ENCODE measurements at regions not wholly inside any gene's neighbourhood (a gene's known extent, or its start where the extent isn't known, plus 50 kb on each side); places are given as distances from the start of the nearest gene placed in this dataset.

DNA sequence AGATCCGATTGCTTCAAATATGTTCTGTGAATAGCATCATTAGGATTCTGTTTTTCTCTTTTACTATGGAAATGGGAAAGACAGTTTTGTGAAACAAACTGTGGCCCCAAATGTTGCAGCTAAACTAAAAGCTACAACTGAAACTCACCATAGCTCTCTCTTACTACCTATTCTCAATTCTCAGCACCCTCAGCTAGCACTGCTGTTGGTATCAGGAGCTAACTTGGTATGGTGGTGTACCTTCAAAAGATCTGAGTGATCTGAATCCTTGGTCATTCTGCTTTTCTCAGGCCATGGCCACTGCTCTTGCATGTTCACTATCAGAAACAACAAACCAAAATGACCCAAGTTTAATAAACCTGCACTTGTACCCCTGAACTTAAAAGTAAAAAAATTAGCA, 1208.0 kb downstream of the SORCS1 start:
- no peaks in the 10 kb centered on the region for H3K27me3 ChIP-seq (ENCODE audit: control insufficient read depth in 3 of 3, insufficient read depth in 3 of 3, low read length in 2 of 3)
- no peak overlapping the region for H3K27ac ChIP-seq (ENCODE audit: low read depth in 1 of 2, low read length in 1 of 2)
- no peak for DNase-seq
- TF ChIP-seq, protein P1, sequence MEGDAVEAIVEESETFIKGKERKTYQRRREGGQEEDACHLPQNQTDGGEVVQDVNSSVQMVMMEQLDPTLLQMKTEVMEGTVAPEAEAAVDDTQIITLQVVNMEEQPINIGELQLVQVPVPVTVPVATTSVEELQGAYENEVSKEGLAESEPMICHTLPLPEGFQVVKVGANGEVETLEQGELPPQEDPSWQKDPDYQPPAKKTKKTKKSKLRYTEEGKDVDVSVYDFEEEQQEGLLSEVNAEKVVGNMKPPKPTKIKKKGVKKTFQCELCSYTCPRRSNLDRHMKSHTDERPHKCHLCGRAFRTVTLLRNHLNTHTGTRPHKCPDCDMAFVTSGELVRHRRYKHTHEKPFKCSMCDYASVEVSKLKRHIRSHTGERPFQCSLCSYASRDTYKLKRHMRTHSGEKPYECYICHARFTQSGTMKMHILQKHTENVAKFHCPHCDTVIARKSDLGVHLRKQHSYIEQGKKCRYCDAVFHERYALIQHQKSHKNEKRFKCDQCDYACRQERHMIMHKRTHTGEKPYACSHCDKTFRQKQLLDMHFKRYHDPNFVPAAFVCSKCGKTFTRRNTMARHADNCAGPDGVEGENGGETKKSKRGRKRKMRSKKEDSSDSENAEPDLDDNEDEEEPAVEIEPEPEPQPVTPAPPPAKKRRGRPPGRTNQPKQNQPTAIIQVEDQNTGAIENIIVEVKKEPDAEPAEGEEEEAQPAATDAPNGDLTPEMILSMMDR (IDR thresholded peaks at IDR 0.05; ENCODE audit: control extremely low read depth, extremely low read depth) = no peak
- no peaks in the 10 kb centered on the region for H3K9me3 ChIP-seq (ENCODE audit: control insufficient read depth in 4 of 4, insufficient read depth in 3 of 4, low read length in 3 of 4)
- H3K36me3 ChIP-seq (ENCODE audit: control insufficient read depth in 4 of 4, insufficient read depth in 4 of 4, low read length in 4 of 4) = no peaks in the 10 kb centered on the region
- peaks cover 0 to 11% (median 0%) of the 10 kb centered on the region in 5 donors for H3K4me1 ChIP-seq (ENCODE audit: control insufficient read depth in 5 of 5, insufficient read depth in 5 of 5, low read length in 5 of 5)
- 85 to 95% methylated on average over 1 of the region's 1 CpG for WGBS, 2 donors
- no peak for ATAC-seq (ENCODE audit: insufficient read depth, low FRiP score)
- H3K4me3 ChIP-seq = no peak overlapping the region
- no peak overlapping the region for H3K9ac ChIP-seq (ENCODE audit: insufficient read depth in 1 of 2, low read length in 2 of 2)

DNA sequence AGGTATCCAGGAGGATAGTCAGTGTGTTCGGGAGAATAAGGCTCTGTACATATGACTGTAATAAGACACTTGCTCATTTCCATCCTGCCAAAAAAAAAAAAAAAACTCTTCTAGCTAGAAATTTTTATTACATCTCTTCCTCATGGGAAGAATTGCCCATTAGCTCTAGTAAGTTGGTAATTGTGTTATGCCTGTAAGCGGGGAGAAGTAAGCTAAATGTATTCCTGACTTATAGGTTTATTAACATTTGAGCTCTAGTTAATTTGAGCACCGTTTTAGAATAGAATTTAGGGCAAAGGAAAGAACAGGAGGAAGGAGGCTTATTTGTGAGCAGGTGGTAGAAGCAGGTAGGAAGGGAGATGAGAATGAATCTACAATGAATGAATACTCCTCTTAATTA, 1210.6 kb downstream of the SORCS1 start:
- no peaks in the 10 kb centered on the region for H3K36me3 ChIP-seq (ENCODE audit: control insufficient read depth in 4 of 4, insufficient read depth in 4 of 4, low read length in 4 of 4)
- WGBS, 2 donors = 83 to 85% methylated on average over 3 of the region's 3 CpGs
- no peaks in the 10 kb centered on the region for H3K9me3 ChIP-seq (ENCODE audit: control insufficient read depth in 4 of 4, insufficient read depth in 3 of 4, low read length in 3 of 4)
- DNase-seq (no peak), ATAC-seq (ENCODE audit: insufficient read depth, low FRiP score) (no peak)
- H3K27ac ChIP-seq (ENCODE audit: low read depth in 1 of 2, low read length in 1 of 2) = no peak overlapping the region
- TF ChIP-seq, protein P1 (IDR thresholded peaks at IDR 0.05; ENCODE audit: control extremely low read depth, extremely low read depth) = no peak
- H3K27me3 ChIP-seq (ENCODE audit: control insufficient read depth in 3 of 3, insufficient read depth in 3 of 3, low read length in 2 of 3) = no peaks in the 10 kb centered on the region
- H3K4me1 ChIP-seq (ENCODE audit: control insufficient read depth in 5 of 5, insufficient read depth in 5 of 5, low read length in 5 of 5) = peaks cover 0 to 20% (median 0%) of the 10 kb centered on the region in 5 donors
- H3K9ac ChIP-seq (ENCODE audit: insufficient read depth in 1 of 2, low read length in 2 of 2) = no peak overlapping the region
- no peak overlapping the region for H3K4me3 ChIP-seq

DNA sequence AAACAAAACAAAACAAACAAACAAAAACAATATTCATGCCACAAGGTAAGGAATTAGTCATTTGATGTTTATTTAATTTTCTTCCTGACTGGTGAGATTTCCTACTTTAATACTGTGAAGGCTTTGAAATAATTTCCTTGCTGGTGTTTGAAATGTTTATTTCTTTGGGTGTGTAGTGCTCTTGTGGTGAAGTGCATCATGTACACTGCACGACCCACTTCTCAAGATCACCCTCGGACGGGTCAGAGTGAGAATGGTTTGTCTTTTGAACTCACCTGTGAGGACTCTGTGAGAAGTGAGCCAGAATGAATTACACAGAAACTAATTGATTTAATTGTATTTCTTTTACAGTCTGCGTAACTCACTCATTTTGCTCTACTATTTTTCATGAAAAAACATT, 1211.5 kb downstream of the SORCS1 start:
- DNase-seq (no peak), ATAC-seq (ENCODE audit: insufficient read depth, low FRiP score) (no peak)
- WGBS, 2 donors = 64 to 71% methylated on average over 4 of the region's 4 CpGs
- H3K27ac ChIP-seq (ENCODE audit: low read depth in 1 of 2, low read length in 1 of 2) = no peak overlapping the region
- H3K36me3 ChIP-seq (ENCODE audit: control insufficient read depth in 4 of 4, insufficient read depth in 4 of 4, low read length in 4 of 4) = no peaks in the 10 kb centered on the region
- H3K4me3 ChIP-seq = no peak overlapping the region
- no peaks in the 10 kb centered on the region for H3K27me3 ChIP-seq (ENCODE audit: control insufficient read depth in 3 of 3, insufficient read depth in 3 of 3, low read length in 2 of 3)
- TF ChIP-seq, protein P1 (IDR thresholded peaks at IDR 0.05; ENCODE audit: control extremely low read depth, extremely low read depth) = no peak
- peaks cover 0 to 20% (median 0%) of the 10 kb centered on the region in 5 donors for H3K4me1 ChIP-seq (ENCODE audit: control insufficient read depth in 5 of 5, insufficient read depth in 5 of 5, low read length in 5 of 5)
- no peak overlapping the region for H3K9ac ChIP-seq (ENCODE audit: insufficient read depth in 1 of 2, low read length in 2 of 2)
- no peaks in the 10 kb centered on the region for H3K9me3 ChIP-seq (ENCODE audit: control insufficient read depth in 4 of 4, insufficient read depth in 3 of 4, low read length in 3 of 4)

DNA sequence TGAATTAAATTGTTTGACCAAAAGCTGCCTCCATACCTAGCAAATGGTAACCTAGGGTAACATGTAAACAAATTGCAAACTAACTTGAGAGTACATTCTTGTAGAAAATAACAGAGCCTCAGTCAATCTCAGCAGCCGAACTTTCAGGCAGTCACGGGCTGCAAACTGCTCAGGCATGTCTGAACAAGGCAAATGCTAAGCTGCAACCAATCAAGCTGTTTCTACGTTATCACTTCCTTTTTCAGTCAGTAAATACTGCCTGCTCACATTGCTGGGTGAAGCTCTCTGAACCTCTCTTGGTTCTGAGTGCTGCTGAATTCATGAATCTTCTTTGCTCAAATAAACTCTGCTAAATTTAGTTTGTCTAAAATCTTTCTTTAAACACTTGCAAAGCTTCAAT, 1212.4 kb downstream of the SORCS1 start:
- ATAC-seq (ENCODE audit: insufficient read depth, low FRiP score) = peak; percentile 41
- no peak overlapping the region for H3K27ac ChIP-seq (ENCODE audit: low read depth in 1 of 2, low read length in 1 of 2)

More for the DNA sequence above, 1212.4 kb downstream of the SORCS1 start:
- TF ChIP-seq, protein P1 (IDR thresholded peaks at IDR 0.05; ENCODE audit: control extremely low read depth, extremely low read depth) = no peak
- H3K4me1 ChIP-seq (ENCODE audit: control insufficient read depth in 5 of 5, insufficient read depth in 5 of 5, low read length in 5 of 5) = peaks cover 0 to 20% (median 0%) of the 10 kb centered on the region in 5 donors
- DNase-seq = peak; percentile 48 to 75 (median 65)
- no peaks in the 10 kb centered on the region for H3K9me3 ChIP-seq (ENCODE audit: control insufficient read depth in 4 of 4, insufficient read depth in 3 of 4, low read length in 3 of 4)
- no peaks in the 10 kb centered on the region for H3K36me3 ChIP-seq (ENCODE audit: control insufficient read depth in 4 of 4, insufficient read depth in 4 of 4, low read length in 4 of 4)
- WGBS, 2 donors = 5% methylated on average over 3 of the region's 3 CpGs
- peak overlapping the region in 1 of 2 donors; percentile 30 for H3K9ac ChIP-seq (ENCODE audit: insufficient read depth in 1 of 2, low read length in 2 of 2)
- no peak overlapping the region for H3K4me3 ChIP-seq
- no peaks in the 10 kb centered on the region for H3K27me3 ChIP-seq (ENCODE audit: control insufficient read depth in 3 of 3, insufficient read depth in 3 of 3, low read length in 2 of 3)

Data from lung (tissue), 11 donors.